H9 (cell line): ENCODE measurements at regions not wholly inside any gene's neighbourhood (a gene's known extent, or its start where the extent isn't known, plus 50 kb on each side); places are given as distances from the start of the nearest gene placed in this dataset.

Experiments
- DNase-seq: peaks from one replicate; pipeline ENCODE4 v3.0.0-alpha.2; 2017
- H2AFZ ChIP-seq: one replicate; pipeline ENCODE4 v1.6.1; 2013; ENCODE audit warnings: mild to moderate bottlenecking, low read length, control low read depth, moderate library complexity
- H2AK5ac ChIP-seq: 2 replicates; pipeline ENCODE4 v1.6.1; 2013; ENCODE audit warnings: low read length, control low read depth, mixed read lengths; ENCODE audit not compliant: insufficient read length
- H2BK120ac ChIP-seq: one replicate; pipeline ENCODE4 v1.6.1; 2013; ENCODE audit warnings: low read depth, mild to moderate bottlenecking, low read length, control low read depth, inconsistent platforms; ENCODE audit not compliant: poor library complexity, severe bottlenecking
- H2BK12ac ChIP-seq: 2 replicates; pipeline ENCODE4 v1.6.1; 2013; ENCODE audit warnings: low read length, control low read depth, mixed read lengths, low read depth; ENCODE audit not compliant: insufficient read length
- H2BK15ac ChIP-seq: 2 replicates; pipeline ENCODE4 v1.6.1; 2013; ENCODE audit warnings: low read depth, low read length, control low read depth
- H2BK20ac ChIP-seq: one replicate; pipeline ENCODE4 v1.6.1; 2013; ENCODE audit warnings: low read depth, mild to moderate bottlenecking, low read length, control low read depth, inconsistent platforms; ENCODE audit not compliant: poor library complexity, severe bottlenecking
- H2BK5ac ChIP-seq: 2 replicates; pipeline ENCODE4 v1.6.1; 2013; ENCODE audit warnings: low read length, control low read depth, mixed read lengths; ENCODE audit not compliant: insufficient read length
- H3K14ac ChIP-seq: 2 replicates; pipeline ENCODE4 v1.6.1; 2013; ENCODE audit warnings: low read length, control low read depth; ENCODE audit not compliant: insufficient read depth
- H3K18ac ChIP-seq: 2 replicates; pipeline ENCODE4 v1.6.1; 2013; ENCODE audit warnings: low read depth, mild to moderate bottlenecking, mixed read lengths, low read length, control low read depth; ENCODE audit not compliant: insufficient read length
- H3K23ac ChIP-seq: 2 replicates; pipeline ENCODE4 v1.6.1; 2013; ENCODE audit warnings: low read length, control low read depth, mixed read lengths, low read depth; ENCODE audit not compliant: insufficient read length
- H3K23me2 ChIP-seq: 2 replicates; pipeline ENCODE4 v1.6.1; 2013; ENCODE audit warnings: low read depth, mild to moderate bottlenecking, mixed read lengths, low read length, control low read depth; ENCODE audit not compliant: insufficient read length, poor library complexity, severe bottlenecking
- H3K27ac ChIP-seq: 2 replicates; pipeline ENCODE4 v1.5.1; 2013; ENCODE audit warnings: low read length, control low read depth, mixed read lengths, low read depth; ENCODE audit not compliant: insufficient read length
- H3K27me3 ChIP-seq: 2 replicates; pipeline ENCODE4 v1.6.1; 2013; ENCODE audit warnings: low read length, control low read depth, inconsistent platforms; ENCODE audit not compliant: insufficient read depth
- H3K4ac ChIP-seq: 2 replicates; pipeline ENCODE4 v1.6.1; 2013; ENCODE audit warnings: low read depth, mild to moderate bottlenecking, control low read depth, inconsistent platforms, low read length, moderate library complexity
- H3K4me1 ChIP-seq: 2 replicates; pipeline ENCODE4 v1.6.1; 2013; ENCODE audit warnings: low read length, control low read depth, inconsistent platforms; ENCODE audit not compliant: insufficient read depth
- H3K4me2 ChIP-seq: 2 replicates; pipeline ENCODE4 v1.6.1; 2013; ENCODE audit warnings: low read length, control low read depth, mixed read lengths; ENCODE audit not compliant: insufficient read length, insufficient read depth
- H3K56ac ChIP-seq: 2 replicates; pipeline ENCODE4 v1.6.1; 2013; ENCODE audit warnings: low read depth, mild to moderate bottlenecking, mixed read lengths, low read length, control low read depth; ENCODE audit not compliant: insufficient read length
- H3K79me1 ChIP-seq: 2 replicates; pipeline ENCODE4 v1.6.1; 2013; ENCODE audit warnings: low read depth, mild to moderate bottlenecking, moderate library complexity, low read length, control low read depth, inconsistent platforms; ENCODE audit not compliant: insufficient read depth, poor library complexity, severe bottlenecking
- H3K79me2 ChIP-seq: 2 replicates; pipeline ENCODE4 v1.6.1; 2013; ENCODE audit warnings: low read length, control low read depth, inconsistent platforms; ENCODE audit not compliant: insufficient read depth
- H3K9ac ChIP-seq: 2 replicates; pipeline ENCODE4 v1.6.1; 2013; ENCODE audit warnings: low read length, control low read depth, mixed read lengths; ENCODE audit not compliant: insufficient read length; ENCODE audit errors: extremely low read depth
- H3K9me3 ChIP-seq: one replicate; pipeline ENCODE4 v1.6.1; 2013; ENCODE audit warnings: low read depth, low read length, inconsistent platforms; ENCODE audit not compliant: control insufficient read depth
- H3T11ph ChIP-seq: one replicate; pipeline ENCODE4 v1.6.1; 2013; ENCODE audit warnings: mild to moderate bottlenecking, low read length, control low read depth, inconsistent platforms
- H4K20me1 ChIP-seq: one replicate; pipeline ENCODE4 v1.6.1; 2013; ENCODE audit not compliant: control insufficient read depth, insufficient read length, insufficient read depth
- H4K5ac ChIP-seq: 2 replicates; pipeline ENCODE4 v1.6.1; 2013; ENCODE audit warnings: low read depth, mild to moderate bottlenecking, mixed read lengths, low read length, control low read depth; ENCODE audit not compliant: insufficient read length
- H4K8ac ChIP-seq: replicated peaks from 2 replicates; pipeline ENCODE4 v1.6.1; 2013; ENCODE audit warnings: low read length, control low read depth, mixed read lengths, low read depth; ENCODE audit not compliant: insufficient read length
- H4K91ac ChIP-seq: 2 replicates; pipeline ENCODE4 v1.6.1; 2013; ENCODE audit warnings: low read depth, mild to moderate bottlenecking, moderate library complexity, mixed read lengths, low read length, control low read depth; ENCODE audit not compliant: insufficient read length
- H3K27ac Mint-ChIP-seq, 3 experiments: 2 replicates in 2 of 3; 3 replicates in 1 of 3; pipeline ENCODE4 v1.8.0; 2020 to 2021; ENCODE audit warnings: mixed read lengths in 3 of 3, mild to moderate bottlenecking in 1 of 3, moderate library complexity in 1 of 3
- H3K27me3 Mint-ChIP-seq: 2 replicates; pipeline ENCODE4 v1.8.0; 2021; ENCODE audit warnings: low read depth, mild to moderate bottlenecking, moderate library complexity, mixed read lengths
- H3K36me3 Mint-ChIP-seq, 3 experiments: 2 replicates in 2 of 3; 3 replicates in 1 of 3; pipeline ENCODE4 v1.8.0; 2020 to 2021; ENCODE audit warnings: low read depth in 3 of 3, mixed read lengths in 3 of 3; ENCODE audit not compliant: insufficient read depth in 1 of 3
- H3K4me1 Mint-ChIP-seq, 2 experiments: 2 replicates each; pipeline ENCODE4 v1.8.0; 2020; ENCODE audit warnings: mixed read lengths in 2 of 2
- H3K4me3 Mint-ChIP-seq, 2 experiments: 2 replicates in 1 of 2; 3 replicates in 1 of 2; pipeline ENCODE4 v1.8.0; 2020 to 2021; ENCODE audit warnings: mild to moderate bottlenecking in 2 of 2, mixed read lengths in 2 of 2, moderate library complexity in 1 of 2
- H3K9me3 Mint-ChIP-seq, 2 experiments: 2 replicates in 1 of 2; 3 replicates in 1 of 2; pipeline ENCODE4 v1.8.0; 2020; ENCODE audit warnings: mild to moderate bottlenecking in 2 of 2, mixed read lengths in 2 of 2, moderate library complexity in 1 of 2
- CTCF ChIP-seq: fragments of 200-600 bp; sonication (generic); conservative IDR thresholded peaks from 3 replicates; pipeline ENCODE4 v1.8.0; 2021; ENCODE audit warnings: antibody characterized with exemption, mild to moderate bottlenecking
- WGBS: extraction: QIAGEN DNeasy Blood & Tissue Kit; methylation state at CpG from one replicate; pipeline ENCODE4 v1.1.7; 2013; ENCODE audit warnings: missing lambda C conversion rate, low lambda C conversion rate, mixed read lengths; ENCODE audit not compliant: insufficient read length; ENCODE audit errors: extremely low coverage; 5-methylcytosine and 5-hydroxymethylcytosine counted together

- H2BK5ac ChIP-seq = no peak overlapping the region
- H3K27ac Mint-ChIP-seq = peak overlapping the region in 1 of 3 experiments; percentile 81; a peak in 1 of 7 replicates
- no peaks in the 10 kb centered on the region for H3K79me1 ChIP-seq
- H3K4me3 Mint-ChIP-seq = no peak overlapping the region
- no peaks in the 10 kb centered on the region for H3K23me2 ChIP-seq
- H3K27me3 Mint-ChIP-seq = peaks cover 12% of the 10 kb centered on the region
- H4K20me1 ChIP-seq = no peaks in the 10 kb centered on the region
- no peaks in the 10 kb centered on the region for H3K27me3 ChIP-seq
- no peak overlapping the region for H4K8ac ChIP-seq
- DNase-seq = no peak
- H3K27ac ChIP-seq = no peak overlapping the region
- H2BK120ac ChIP-seq = no peak overlapping the region
- no peak overlapping the region for H3K9ac ChIP-seq
- no peak overlapping the region for H2AK5ac ChIP-seq
- no peaks in the 10 kb centered on the region for H3K36me3 Mint-ChIP-seq
- no peak overlapping the region for H2BK15ac ChIP-seq
- H3T11ph ChIP-seq = no peak overlapping the region
- no peak overlapping the region for H2AFZ ChIP-seq
- no peak overlapping the region for H3K23ac ChIP-seq
- WGBS = no CpG with 5 or more reads among the region's 3 CpGs
- H3K4ac ChIP-seq = no peak overlapping the region
- H4K5ac ChIP-seq = no peak overlapping the region
- H3K9me3 Mint-ChIP-seq = no peaks in the 10 kb centered on the region
- no peak overlapping the region for H4K91ac ChIP-seq
- TF ChIP-seq CTCF = no peak
- no peak overlapping the region for H2BK12ac ChIP-seq
- peaks cover 16 to 20% of the 10 kb centered on the region in 2 experiments for H3K4me1 Mint-ChIP-seq
- no peaks in the 10 kb centered on the region for H3K79me2 ChIP-seq
- H3K4me1 ChIP-seq = peaks cover 6% of the 10 kb centered on the region
- H3K9me3 ChIP-seq = no peaks in the 10 kb centered on the region
- H3K18ac ChIP-seq = no peak overlapping the region
- H3K14ac ChIP-seq = no peak overlapping the region
- no peak overlapping the region for H3K4me2 ChIP-seq
- H2BK20ac ChIP-seq = no peak overlapping the region
- no peak overlapping the region for H3K56ac ChIP-seq
Observed at GRCh38 chr14:65354131-65354530, 58.4 kb upstream of the FUT8 start.
